Hematopoietic multipotent progenitor cell treated with erythropoietin and hydrocortisone succinate and interleukin-3 and kit ligand, for 4 days (in vitro differentiated cells): ENCODE measurements at regions not wholly inside any gene's neighbourhood (a gene's known extent, or its start where the extent isn't known, plus 50 kb on each side); places are given as distances from the start of the nearest gene placed in this dataset.
"Not testable (repeated sequence)": the region's sequence is repeated elsewhere in the genome, so short reads cannot be mapped to it uniquely, and the experiment has no call there.

ENCODE experiments used
- DNase-seq: peaks from one replicate; pipeline ENCODE4 v3.0.0-alpha.2; 2015

DNA sequence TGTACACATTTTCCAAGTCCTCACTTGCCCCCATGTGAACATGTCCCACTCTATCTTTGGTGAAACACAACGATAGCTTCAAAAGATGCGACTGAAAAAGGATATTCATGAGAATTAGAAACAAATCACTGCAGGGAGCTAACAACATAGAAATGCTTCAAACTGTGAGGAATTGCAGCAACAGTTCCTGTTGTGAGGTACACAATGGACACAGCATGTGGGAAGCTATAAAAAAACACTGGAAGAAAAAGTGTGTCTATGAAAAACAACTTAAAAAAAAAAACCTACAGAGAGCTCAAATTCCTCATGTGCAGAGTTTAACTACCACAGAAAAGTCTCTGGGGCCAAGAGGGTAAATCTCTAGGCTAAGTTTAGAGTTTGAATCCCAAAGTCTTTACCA is 51.6 kb upstream of the BLTP1 start:
- DNase-seq: no peak

DNA sequence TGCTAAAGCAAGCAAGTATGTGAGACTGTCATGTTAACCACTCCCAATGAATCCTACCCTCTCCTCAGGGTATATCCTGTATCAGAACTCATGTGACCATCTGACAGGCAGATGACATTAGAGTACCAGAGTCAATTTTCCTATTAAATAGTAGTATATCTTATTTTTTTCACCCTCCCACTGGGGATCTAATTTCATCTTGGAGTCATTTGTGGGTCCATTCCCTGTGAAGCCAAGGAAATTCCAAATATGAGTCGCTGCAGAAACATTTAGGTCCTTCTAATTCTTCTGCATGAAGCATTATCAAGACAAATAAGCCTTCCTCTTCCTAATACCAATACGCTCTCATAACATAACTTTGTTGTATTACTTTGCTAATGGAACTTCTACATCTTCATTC is 52.2 kb upstream of the BLTP1 start:
- no peak for DNase-seq

DNA sequence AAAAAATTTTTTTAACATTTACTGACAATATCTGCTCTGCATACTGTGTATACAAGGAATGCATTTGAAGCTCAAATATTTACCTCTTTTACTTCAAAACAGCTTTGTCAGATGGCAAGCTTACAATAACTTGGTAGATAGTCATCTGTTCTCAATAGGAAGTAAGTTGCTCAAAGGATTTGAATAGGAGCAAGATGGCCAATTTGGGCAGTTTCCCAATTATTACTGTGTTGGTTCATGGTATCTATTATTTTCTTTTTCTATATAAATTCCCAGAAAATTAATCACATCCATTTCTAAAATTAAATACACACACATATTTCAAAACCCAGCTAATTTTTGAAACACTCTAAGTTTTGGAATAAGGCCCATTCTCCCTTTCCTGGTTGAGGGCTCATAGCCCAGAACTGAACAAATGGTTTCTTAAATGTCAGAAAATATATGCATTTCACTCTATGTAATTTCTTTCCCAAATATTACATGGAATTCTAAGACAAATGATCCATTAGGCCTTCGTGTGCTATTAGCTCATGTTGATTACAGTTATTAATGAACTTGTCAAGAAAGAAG is 60.2 kb upstream of the BLTP1 start:
- DNase-seq: no peak

DNA sequence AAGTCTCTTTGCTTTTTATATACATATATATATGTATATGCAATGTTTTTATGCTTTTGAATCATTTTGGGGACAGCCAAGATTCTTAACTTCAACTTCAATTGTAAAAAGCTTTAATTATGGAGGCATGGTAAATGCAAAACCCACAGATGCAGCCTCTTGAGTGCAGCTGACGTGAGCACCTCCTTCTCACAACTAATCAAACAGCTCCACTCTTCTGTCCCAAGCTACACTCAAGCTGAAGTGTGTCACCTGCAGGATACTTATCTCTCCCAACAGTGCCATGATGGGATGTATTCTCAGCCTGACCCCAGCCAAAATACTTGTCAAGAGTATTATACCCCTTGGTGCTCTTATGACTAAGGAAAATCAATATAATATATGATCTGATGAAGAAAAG is 60.7 kb upstream of the BLTP1 start:
- no peak for DNase-seq

DNA sequence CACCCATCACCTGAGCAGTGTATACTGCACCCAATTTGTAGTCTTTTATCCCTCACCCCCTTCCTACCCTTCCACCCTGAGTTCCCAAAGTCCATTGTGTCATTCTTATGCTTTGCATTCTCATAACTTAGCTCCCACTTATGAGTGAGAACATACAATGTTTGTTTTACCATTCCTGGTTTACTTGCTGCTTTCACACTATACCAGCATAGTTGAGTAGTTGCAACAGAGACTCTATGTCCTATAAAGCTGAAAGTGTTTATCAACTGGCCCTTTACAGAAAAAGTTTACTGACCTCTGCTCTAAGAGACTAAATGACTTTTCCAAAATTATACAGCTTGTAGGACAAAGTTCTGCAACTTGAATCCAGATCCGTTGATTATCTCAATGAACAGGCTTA is 61.1 kb upstream of the BLTP1 start:
- no peak for DNase-seq

DNA sequence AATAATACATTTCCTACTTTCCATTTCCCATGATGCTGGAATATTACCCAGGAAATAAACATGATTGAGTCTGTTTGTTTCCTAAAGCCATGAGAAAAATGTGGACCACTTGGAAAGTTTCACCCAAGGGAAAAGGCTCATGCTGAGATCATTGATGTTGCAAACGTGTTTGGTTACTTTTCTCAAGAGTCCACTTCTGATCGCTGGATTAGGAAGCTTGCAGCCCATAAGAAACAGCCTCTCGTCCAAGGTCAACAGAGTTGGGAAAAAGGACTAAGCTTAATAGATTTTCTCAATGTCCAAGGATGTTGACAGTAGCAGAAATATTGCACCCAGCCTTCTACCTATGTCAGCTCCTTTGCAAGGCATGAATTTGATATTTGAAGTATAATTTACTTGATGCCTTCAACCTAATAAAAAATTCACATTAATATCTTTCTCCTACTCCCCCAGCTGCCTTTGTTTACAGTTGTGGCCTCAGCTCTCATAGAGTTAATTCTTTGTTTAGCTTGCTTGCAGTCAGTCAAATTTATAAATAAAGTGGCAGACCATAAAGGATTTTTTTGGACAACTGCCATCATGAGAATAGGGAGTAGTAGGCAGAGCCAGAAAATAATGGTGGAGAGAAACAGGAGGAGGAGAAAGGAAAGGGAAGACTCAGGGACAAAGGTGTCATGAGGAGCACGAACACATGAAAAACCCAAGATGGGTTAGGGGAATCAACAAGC is 65.6 kb upstream of the BLTP1 start:
- DNase-seq: no peak

DNA sequence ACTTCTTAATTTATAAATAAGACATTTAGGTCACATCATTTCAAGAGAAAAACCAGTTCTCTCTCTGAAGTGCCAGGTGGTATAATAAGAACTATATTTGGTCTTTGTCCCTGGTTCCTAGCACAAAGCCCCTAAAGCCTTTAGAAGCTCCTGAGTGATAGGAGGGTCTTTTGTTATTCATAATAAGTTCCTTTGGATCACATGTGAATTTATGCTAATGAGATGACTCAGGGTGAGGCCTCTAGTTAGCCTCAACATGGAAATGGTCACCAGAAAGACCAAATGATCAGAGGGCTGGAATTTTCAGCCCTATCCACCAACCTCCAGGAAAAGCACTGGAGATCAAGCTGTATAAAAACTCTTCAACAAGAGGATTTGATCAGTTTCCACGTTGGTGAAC is 68.1 kb upstream of the BLTP1 start:
- no peak for DNase-seq

DNA sequence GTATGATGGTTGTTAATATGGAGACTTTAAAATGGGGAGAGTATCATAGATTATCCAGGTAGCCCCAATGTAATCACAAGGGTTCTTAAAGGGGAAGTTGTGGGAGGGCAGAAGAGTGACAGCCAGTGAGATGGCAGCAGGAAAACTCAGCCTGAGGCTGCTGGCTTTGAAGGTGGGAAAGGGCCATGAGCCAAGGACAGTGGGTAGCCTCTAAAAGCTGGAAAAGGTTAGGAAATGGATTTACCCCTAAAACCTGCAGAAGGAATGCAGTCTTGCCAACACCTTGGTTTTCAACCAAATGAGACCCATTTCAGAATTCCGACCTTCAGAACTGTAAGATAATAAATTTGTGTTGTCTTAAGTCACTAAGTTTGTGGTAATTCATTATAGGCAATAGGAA is 68.8 kb upstream of the BLTP1 start:
- no peak for DNase-seq

DNA sequence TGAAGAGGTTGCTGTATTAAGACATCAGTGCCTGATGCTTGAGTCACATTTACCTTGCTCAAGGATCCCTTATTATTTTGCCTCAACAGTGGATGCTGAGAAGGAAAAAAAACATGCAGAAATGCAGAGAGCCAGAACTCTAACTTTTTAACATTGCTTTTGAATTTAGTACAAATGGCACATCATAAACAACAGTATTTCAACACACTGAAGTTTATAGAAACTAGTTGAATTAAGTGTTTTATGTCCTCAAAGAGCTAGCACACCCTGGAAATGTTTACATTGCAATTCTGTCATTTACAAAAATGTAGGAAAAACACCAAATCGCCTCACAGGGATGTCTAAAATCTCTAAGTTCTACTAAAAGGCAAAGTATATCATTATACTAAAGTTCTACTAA is 69.5 kb upstream of the BLTP1 start:
- no peak for DNase-seq

DNA sequence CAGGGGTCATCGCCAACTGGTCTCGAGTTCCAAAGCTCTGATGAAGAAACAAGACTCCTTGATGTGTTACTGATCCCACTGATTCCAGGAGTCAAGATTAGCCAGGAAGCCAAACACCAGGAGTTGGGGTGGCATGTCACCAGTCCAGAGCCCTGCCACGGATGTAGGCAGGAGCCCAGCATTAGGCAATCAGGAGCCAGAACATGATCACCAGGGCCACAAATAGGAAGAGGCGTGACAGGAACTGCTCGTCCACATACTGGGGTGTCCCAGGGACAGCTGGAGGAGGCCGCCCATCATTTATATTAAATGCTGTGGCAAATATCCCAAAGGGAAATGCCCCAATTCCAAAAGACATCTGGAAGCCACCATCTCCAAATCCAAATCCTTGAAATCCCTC is 74.5 kb upstream of the BLTP1 start:
- DNase-seq: not testable (repeated sequence)

DNA sequence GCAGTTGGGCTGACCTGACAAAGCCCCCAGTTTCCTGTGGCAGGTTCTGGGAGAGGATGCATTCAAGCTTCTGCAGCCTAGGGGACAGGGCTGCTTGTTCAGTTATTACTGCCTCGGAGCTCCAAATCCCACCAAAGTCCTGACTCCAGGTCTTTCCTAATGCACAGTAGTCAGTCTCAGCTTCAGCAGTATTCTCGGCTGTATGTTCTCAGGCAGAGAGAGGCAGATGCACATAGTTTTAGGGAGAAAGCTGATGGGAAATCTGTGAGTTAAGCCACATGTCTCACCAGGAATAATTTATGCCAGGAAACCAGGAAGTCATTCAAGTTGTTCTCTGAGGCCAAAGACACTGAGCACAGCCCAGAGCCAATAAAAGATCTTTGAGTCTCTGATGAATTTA is 75.3 kb upstream of the BLTP1 start:
- DNase-seq: not testable (repeated sequence)

DNA sequence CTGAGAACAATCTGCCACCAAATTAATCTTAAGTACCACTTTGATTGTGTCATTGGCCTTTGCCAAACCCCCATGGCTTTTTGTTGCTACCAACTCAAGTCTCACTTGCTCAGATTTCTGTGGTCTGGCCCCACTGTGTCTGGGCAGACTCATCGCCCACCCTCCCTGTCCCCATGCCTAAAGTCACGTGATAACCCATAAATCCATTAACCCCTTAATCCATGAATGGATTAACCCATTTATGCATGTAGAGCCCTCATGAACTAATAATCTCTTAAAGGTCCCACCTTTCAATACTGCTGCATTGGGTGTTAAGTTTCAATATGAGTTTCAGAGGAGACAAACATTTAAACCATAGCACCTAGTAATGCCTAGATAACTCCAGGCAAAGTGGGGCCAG is 78.5 kb upstream of the BLTP1 start:
- DNase-seq: no peak

DNA sequence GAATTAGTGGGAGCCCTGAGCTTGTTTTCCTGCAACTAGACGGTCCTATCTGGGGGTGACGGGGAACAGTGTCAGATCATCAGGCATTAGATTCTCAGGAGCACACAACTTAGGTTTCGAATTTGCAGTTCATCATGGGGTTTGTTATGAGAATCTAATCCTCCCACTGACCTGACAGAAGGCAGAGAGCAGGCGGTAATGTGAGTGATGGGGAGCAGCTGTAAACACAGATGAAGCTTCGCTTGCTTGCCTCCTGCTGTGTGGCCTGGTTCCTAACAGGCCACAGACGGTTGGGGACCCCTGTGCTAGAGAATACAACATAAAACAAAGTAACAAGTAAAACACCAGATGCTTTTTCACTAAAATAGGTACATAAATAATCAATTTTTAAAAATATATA is 86.2 kb upstream of the BLTP1 start:
- no peak for DNase-seq

DNA sequence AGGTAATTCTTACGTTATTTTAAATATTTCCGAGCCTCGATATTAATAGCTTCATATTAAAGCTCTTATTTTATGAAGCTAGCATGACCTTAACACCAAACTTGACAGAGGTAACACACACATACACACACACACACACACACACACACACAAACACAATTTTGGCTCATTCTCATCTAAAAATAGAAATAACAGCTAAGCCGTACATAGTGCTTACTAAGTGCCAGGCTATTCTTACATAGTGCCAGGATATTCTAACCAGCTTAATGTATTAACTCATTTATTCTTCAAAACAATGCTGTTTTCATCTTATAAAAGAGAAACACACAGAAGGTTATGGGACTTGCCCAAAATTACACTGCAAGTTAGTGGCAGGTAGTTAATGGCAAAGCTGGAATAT is 87.0 kb upstream of the BLTP1 start:
- no peak for DNase-seq

DNA sequence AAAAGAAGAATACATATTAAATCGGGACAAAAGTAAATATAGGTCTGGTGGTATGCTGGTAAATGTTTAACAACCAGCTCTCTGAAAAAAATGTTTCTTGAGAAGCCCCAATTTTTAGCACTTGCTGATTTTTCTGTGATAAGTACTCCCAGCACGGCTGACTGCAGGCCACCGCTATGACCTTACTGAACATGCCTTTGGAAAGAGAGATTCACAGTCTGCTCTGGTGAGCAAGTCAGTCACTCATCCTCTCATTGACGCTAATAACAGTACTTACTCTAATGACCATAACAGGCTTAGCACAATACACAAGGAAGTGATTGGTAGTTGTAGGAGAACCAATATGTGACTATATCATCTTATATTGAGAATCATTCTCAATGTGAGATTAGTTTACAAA is 98.9 kb upstream of the BLTP1 start:
- DNase-seq: no peak

DNA sequence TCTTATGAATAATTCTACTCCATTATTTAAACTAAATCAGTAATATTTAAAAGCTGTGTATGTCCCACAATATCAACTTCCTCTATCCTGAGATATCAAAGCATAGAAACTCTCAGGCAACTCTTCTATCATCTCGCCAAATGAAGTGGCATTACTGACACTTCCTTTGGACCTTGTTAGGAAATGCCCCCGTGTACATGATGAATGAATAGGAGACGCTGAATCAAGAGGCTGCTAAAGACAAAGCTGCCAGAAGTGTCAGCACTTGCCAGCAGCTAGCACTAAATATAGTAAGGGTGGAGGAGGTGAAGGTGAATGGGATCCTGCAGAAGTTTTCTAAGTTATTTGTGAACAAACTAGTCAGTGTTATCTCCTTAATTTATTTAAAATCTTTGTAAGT is 99.5 kb upstream of the BLTP1 start:
- no peak for DNase-seq

DNA sequence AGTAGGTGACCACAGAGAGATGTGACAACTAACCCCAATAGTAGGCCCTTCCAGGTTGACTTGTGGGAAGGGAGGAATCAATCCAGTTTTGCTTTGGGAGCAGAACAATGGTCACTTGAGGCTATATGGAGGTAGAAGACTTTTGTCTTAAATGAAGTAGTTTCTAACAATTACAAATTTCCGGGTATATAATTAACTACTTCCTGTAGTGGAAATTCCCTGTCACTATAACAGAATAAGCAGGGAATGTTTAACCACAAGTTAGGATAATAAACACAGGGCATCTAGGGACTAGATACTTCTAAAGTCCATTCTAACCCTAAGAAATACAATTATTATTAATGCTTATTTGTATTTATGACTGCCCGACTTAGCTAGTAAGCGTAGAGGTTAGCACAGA is 99.0 kb upstream of the TRPC3 start:
- DNase-seq: no peak

DNA sequence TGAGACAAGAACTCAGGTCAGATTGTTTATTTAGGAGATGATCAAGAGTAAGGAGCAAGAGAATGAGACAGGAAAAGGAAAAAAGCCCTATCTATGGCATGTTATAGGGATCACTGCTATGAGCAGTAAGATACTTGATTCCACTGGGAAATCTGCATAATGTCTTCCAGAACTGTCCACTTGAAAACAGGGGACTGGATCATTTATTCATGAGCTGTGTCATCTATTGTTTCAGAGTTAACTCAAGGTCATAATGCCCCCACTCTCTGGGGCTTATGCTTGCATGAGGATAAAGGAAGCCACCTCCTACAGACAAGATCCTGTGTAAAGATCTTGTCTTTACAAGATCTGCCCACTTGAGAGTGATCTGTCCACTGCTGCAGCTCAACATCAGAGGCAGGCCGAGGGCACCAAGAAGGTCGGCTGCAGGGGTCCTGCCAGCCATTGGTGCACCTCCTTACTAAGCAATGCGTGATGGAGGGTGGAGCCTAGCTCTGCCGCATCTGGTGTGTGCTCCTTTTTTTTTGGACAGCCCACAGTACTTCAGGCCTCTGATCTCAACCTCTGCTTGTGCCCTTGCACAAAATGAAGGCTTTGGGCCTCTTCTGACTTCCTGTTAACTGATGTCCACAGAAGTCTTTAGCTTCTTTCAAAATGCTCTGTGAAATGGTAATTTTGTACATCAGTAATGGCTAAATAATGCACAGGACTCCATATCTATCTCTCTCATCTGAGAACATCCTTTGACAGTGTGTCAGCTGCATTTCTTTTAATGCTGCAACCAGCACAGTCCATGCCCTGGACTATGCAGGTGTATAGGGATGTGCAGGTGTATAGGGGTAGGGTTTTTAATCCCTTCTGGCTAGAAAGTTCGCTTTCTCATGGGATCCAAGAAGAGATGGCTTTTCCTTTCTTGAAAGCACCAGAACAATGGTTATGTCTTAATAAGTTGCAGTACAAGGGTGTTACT is 95.9 kb upstream of the TRPC3 start:
- no peak for DNase-seq

DNA sequence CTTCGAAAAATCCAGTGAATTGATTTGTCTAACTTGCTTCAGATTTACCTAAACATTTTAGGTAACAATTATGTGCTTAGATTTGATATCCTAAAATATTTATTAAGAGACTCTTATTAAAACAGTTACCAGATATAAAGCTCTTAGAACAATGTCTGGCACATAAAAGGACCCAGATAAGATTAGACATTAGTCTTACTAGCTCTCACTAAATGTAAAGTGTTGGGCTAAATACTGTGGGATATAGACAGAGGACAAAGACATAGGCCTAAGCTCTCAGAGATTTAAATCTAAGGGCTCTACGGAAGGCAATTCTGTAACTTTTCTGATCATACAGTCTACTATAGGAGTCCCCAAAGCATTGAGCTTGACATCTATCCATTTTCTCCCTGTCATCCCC is 94.4 kb upstream of the TRPC3 start:
- DNase-seq: no peak

DNA sequence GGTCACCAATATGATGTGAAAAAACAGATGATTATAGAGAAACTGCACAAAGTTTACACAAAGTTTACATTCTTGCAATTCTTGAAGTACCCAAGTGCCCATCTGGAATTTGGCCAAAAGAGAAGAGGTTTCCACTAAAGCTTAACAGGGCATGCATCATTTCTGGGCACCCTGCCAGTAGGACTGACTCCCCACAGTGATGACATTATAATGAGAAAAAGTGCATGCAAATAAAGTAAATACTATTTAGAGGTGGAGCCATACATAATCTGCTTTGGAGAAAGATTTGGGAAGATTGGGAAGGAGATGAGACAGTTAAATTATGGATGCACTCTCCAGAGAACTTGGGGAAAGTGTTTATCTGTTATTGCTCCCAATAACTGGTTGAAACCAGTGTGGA is 93.7 kb upstream of the TRPC3 start:
- peak; percentile 81 for DNase-seq

DNA sequence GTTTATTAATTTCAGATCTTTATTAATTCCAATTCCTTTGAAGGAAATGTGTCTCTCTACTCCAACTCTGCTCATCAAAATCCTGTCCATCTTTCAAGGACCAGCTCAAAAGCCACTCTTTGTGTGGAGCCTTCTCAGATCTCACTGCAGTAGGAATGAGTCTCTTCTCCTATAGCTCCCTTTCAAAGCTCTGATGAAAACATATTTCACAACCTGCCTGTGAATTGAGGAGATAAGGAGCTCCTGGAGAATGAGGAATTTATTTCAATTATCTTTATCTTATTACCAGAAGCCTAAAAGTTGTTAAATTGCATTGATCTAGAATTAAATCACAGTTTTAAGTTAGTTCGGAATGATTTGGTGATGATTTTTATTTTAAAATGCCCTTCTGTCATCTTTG is 92.6 kb upstream of the TRPC3 start:
- DNase-seq: no peak

DNA sequence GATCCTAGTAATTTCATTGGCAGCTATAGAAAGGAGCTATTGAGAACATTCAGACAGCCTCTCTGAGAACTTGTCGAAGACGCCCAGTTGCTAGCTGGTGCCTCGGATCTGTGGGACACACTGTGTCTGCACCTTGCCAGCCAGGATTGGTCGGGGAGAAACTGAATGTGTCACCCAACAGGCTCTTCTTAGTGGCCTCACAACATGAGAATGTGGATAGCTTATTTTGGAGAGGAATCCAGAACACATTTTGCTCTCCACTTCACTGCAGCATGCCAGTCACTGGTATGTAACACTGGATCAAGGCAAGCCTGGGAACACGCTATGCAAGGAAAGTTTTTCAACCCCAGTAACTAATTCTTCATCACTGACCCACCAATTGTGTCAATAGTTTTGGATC is 89.5 kb upstream of the TRPC3 start:
- no peak for DNase-seq

DNA sequence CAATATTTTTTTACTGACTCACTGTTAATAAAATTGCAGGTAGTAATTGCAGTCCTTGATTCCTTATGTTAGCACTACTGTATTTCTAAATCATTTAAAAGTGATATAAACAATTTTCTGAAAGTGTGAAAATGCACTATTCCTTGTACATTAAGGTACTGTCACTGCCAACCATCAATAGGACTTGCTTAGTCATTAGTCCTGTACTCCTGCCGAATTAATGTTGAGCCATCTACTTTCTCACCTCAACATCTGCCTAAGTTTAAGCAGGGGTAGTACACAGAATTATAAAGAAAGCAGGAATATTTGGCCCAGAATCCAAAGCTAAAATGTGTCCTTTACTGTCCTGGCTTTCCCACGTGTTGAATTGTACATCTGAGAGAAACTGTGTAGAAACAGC is 87.0 kb upstream of the TRPC3 start:
- peak; percentile 50 for DNase-seq

DNA sequence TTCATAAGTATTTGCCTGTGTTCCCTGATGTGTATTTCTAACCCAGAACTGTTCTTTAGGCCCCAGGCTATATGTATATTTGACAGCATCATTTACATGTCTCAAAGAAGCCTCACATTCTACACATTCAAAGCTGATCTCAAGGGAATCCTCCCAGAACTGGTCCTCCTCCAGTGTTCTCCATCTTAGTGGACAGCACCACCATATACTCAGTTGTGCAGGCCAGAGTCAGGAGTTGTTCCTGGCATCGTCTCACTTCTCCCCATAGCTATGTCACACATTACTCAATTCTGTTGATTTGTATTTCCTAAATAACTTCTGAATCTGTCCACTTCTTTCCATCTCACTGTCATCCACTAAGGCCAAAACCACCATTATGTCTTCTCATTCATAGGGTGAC is 82.8 kb upstream of the TRPC3 start:
- no peak for DNase-seq
